DND-41 (cell line): ENCODE measurements at regions not wholly inside any gene's neighbourhood (a gene's known extent, or its start where the extent isn't known, plus 50 kb on each side); places are given as distances from the start of the nearest gene placed in this dataset.

Experiments
- CTCF ChIP-seq: IDR thresholded peaks from 2 replicates; pipeline ENCODE4 v1.5.1; 2012; ENCODE audit warnings: borderline replicate concordance, low read length, moderate library complexity, mild to moderate bottlenecking; ENCODE audit not compliant: poor library complexity, severe bottlenecking; ENCODE audit errors: extremely low read depth
- EZH2 ChIP-seq: IDR thresholded peaks from 3 replicates; pipeline ENCODE4 v1.6.1; 2012; ENCODE audit warnings: borderline replicate concordance, low read depth, mild to moderate bottlenecking, moderate library complexity, low read length, inconsistent platforms; ENCODE audit not compliant: severe bottlenecking

DNA sequence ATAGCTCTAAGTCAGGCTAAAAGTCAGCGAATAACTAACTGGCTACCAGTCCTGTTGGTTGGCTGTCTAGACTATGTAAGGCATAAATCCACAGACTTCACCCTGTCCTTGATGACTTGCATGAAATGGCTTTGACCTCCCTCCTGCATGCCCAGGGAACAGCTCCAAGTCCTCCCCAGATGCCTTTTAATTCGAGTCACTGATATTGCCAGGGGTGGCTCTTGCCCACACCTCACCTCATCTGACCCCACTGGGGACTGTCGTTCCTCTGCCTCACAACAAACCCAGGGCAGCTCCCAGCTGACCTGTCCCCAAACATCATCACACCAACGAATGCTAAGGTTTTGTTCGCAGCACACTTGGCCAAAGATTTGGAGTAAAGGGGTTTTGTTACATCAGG lies 396.0 kb upstream of the ID2 start:
- TF ChIP-seq EZH2 (no peak), CTCF (no peak)
